DND-41 (cell line): ENCODE measurements at regions not wholly inside any gene's neighbourhood (a gene's known extent, or its start where the extent isn't known, plus 50 kb on each side); places are given as distances from the start of the nearest gene placed in this dataset.

Experiments used
- CTCF ChIP-seq: IDR thresholded peaks from 2 replicates; pipeline ENCODE4 v1.5.1; 2012; ENCODE audit warnings: borderline replicate concordance, low read length, moderate library complexity, mild to moderate bottlenecking; ENCODE audit not compliant: poor library complexity, severe bottlenecking; ENCODE audit errors: extremely low read depth
- EZH2 ChIP-seq: IDR thresholded peaks from 3 replicates; pipeline ENCODE4 v1.6.1; 2012; ENCODE audit warnings: borderline replicate concordance, low read depth, mild to moderate bottlenecking, moderate library complexity, low read length, inconsistent platforms; ENCODE audit not compliant: severe bottlenecking

GRCh38 chr6:141843178-141843834 lies 289.4 kb upstream of the GJE1 start:
- TF ChIP-seq CTCF = no peak
- TF ChIP-seq EZH2 = no peak
